Uterus (tissue), 2 donors: ENCODE measurements at regions not wholly inside any gene's neighbourhood (a gene's known extent, or its start where the extent isn't known, plus 50 kb on each side); places are given as distances from the start of the nearest gene placed in this dataset.
"Not testable (repeated sequence)": the region's sequence is repeated elsewhere in the genome, so short reads cannot be mapped to it uniquely, and the experiment has no call there.

Experiments
- POLR2A ChIP-seq, 2 donors: fragments of 450-650 bp; IDR thresholded peaks; one replicate each; pipeline ENCODE4 v1.6.1; 2016; ENCODE audit warnings: antibody characterized with exemption in 2 of 2, mild to moderate bottlenecking in 1 of 2, moderate library complexity in 1 of 2
- TF ChIP-seq, protein P1 (sequence below), 4 experiments: fragments of 200-600 bp in 2 of 4; fragments of 450-650 bp in 2 of 4; sonication (generic) in 2 of 4; IDR thresholded peaks; one replicate each; pipeline ENCODE4 v1.5.1; 2016 to 2019; ENCODE audit warnings: antibody characterized with exemption in 4 of 4, mild to moderate bottlenecking in 2 of 4, moderate library complexity in 1 of 4

DNA sequence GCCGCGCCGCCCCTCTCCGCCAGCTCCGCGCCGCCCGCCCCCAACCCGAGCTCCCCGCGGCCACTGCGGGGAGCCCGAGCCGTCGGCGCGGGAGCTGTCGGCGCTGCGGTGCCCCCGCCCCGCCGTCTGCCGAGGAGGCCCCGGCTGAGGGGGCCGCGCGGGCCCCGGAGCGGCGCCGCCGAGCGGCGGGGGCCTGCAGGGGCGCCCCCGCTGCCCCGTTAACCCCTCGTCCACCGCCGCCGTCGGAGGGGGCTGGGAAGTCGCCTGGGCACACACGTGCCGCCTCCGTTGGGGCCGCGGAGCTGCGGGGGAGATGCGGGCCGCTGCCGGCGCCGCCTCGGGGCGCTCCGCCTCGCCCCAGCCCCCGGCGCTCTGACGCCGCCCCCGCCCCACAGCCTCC, 115.4 kb downstream of the CRLF3 start:
- not testable (repeated sequence) for TF ChIP-seq POLR2A (IDR thresholded peaks at IDR 0.05)
- TF ChIP-seq, protein P1, sequence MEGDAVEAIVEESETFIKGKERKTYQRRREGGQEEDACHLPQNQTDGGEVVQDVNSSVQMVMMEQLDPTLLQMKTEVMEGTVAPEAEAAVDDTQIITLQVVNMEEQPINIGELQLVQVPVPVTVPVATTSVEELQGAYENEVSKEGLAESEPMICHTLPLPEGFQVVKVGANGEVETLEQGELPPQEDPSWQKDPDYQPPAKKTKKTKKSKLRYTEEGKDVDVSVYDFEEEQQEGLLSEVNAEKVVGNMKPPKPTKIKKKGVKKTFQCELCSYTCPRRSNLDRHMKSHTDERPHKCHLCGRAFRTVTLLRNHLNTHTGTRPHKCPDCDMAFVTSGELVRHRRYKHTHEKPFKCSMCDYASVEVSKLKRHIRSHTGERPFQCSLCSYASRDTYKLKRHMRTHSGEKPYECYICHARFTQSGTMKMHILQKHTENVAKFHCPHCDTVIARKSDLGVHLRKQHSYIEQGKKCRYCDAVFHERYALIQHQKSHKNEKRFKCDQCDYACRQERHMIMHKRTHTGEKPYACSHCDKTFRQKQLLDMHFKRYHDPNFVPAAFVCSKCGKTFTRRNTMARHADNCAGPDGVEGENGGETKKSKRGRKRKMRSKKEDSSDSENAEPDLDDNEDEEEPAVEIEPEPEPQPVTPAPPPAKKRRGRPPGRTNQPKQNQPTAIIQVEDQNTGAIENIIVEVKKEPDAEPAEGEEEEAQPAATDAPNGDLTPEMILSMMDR (IDR thresholded peaks at IDR 0.05) = not testable (repeated sequence)
